ENCODE measurements at regions not wholly inside any gene's neighbourhood (a gene's known extent, or its start where the extent isn't known, plus 50 kb on each side); places are given as distances from the start of the nearest gene placed in this dataset.

GRCh38 chr4:129550281-129550785 is 454.4 kb downstream of the C4orf33 start:
- no peaks in the 10 kb centered on the region for H3K36me3 ChIP-seq
- no peak overlapping the region for H3K27ac ChIP-seq
- no peak for TF ChIP-seq POLR2A (IDR thresholded peaks at IDR 0.05)
- TF ChIP-seq, protein P1, sequence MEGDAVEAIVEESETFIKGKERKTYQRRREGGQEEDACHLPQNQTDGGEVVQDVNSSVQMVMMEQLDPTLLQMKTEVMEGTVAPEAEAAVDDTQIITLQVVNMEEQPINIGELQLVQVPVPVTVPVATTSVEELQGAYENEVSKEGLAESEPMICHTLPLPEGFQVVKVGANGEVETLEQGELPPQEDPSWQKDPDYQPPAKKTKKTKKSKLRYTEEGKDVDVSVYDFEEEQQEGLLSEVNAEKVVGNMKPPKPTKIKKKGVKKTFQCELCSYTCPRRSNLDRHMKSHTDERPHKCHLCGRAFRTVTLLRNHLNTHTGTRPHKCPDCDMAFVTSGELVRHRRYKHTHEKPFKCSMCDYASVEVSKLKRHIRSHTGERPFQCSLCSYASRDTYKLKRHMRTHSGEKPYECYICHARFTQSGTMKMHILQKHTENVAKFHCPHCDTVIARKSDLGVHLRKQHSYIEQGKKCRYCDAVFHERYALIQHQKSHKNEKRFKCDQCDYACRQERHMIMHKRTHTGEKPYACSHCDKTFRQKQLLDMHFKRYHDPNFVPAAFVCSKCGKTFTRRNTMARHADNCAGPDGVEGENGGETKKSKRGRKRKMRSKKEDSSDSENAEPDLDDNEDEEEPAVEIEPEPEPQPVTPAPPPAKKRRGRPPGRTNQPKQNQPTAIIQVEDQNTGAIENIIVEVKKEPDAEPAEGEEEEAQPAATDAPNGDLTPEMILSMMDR (IDR thresholded peaks at IDR 0.05): no peak
- no peaks in the 10 kb centered on the region for H3K27me3 ChIP-seq
- H3K9me3 ChIP-seq: no peaks in the 10 kb centered on the region
- intact Hi-C loops (cut with DNase I): no loop called here
- no peak overlapping the region for H3K4me3 ChIP-seq (replicated peaks in 1 of 3)
- no peak for DNase-seq
- 14 to 26% methylated on average over 1 of the region's 1 CpG for WGBS, 2 donors
- H3K4me1 ChIP-seq: no peaks in the 10 kb centered on the region

GRCh38 chr4:129561280-129561679 is 465.3 kb downstream of the C4orf33 start:
- TF ChIP-seq, protein P1 (IDR thresholded peaks at IDR 0.05): no peak
- TF ChIP-seq POLR2A (IDR thresholded peaks at IDR 0.05): no peak
- Histone ChIP-seq H3K27me3 (no peaks in the 10 kb centered on the region), H3K4me1 (no peaks in the 10 kb centered on the region), H3K27ac (no peak overlapping the region), H3K4me3 (replicated peaks in 1 of 3) (no peak overlapping the region), H3K9me3 (no peaks in the 10 kb centered on the region), H3K36me3 (no peaks in the 10 kb centered on the region)
- intact Hi-C loops (cut with DNase I): no loop called here
- DNase-seq: no peak
- WGBS, 2 donors: 47 to 49% methylated on average over 1 of the region's 1 CpG

- H3K36me3 ChIP-seq: no peaks in the 10 kb centered on the region
- TF ChIP-seq, protein P1 (IDR thresholded peaks at IDR 0.05): no peak
- no peak for TF ChIP-seq POLR2A (IDR thresholded peaks at IDR 0.05)
- intact Hi-C loops (cut with DNase I): no loop called here
- no peaks in the 10 kb centered on the region for H3K27me3 ChIP-seq
- no peaks in the 10 kb centered on the region for H3K4me1 ChIP-seq
- no peak overlapping the region for H3K4me3 ChIP-seq (replicated peaks in 1 of 3)
- H3K9me3 ChIP-seq: no peaks in the 10 kb centered on the region
- WGBS, 2 donors: 75 to 82% methylated on average over 2 of the region's 2 CpGs
- no peak overlapping the region for H3K27ac ChIP-seq
- no peak for DNase-seq
These were observed 466.1 kb downstream of the C4orf33 start for GRCh38 chr4:129561886-129562671.

DNA sequence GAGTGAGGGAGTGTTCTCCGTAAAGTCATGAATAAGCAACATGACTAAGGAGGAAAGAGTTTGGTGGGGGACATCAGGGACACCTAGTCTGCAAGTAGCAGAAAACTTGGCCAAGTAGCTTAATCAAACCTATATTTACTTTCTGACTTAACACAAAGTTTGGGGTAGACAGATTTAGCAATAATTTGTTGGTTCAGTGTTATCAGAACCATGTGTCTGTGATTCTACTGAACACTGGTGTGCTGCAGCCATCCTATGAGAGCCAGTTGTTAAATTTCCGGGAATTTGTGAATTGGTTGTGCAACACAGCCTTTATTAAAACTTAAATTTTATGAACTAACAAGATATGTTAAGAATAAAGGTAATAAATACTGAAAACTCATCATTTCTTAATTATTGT is 469.3 kb downstream of the C4orf33 start:
- DNase-seq: no peak
- no peak for TF ChIP-seq POLR2A (IDR thresholded peaks at IDR 0.05)
- TF ChIP-seq, protein P1 (IDR thresholded peaks at IDR 0.05): no peak
- 97 to 98% methylated on average over 2 of the region's 2 CpGs for WGBS, 2 donors
- Histone ChIP-seq H3K27me3 (no peaks in the 10 kb centered on the region), H3K9me3 (no peaks in the 10 kb centered on the region), H3K36me3 (no peaks in the 10 kb centered on the region), H3K4me3 (replicated peaks in 1 of 3) (no peak overlapping the region), H3K4me1 (no peaks in the 10 kb centered on the region), H3K27ac (no peak overlapping the region)
- intact Hi-C loops (cut with DNase I): no loop called here

- no peaks in the 10 kb centered on the region for H3K4me1 ChIP-seq
- TF ChIP-seq POLR2A (IDR thresholded peaks at IDR 0.05): no peak
- TF ChIP-seq, protein P1 (IDR thresholded peaks at IDR 0.05): no peak
- no peak overlapping the region for H3K27ac ChIP-seq
- no peak overlapping the region for H3K4me3 ChIP-seq (replicated peaks in 1 of 3)
- H3K27me3 ChIP-seq: no peaks in the 10 kb centered on the region
- no peak for DNase-seq
- H3K9me3 ChIP-seq: no peaks in the 10 kb centered on the region
- no peaks in the 10 kb centered on the region for H3K36me3 ChIP-seq
- intact Hi-C loops (cut with DNase I): no loop called here
These were observed 474.4 kb downstream of the C4orf33 start for GRCh38 chr4:129570326-129570725.
